AG09319 (cell line): ENCODE measurements at regions not wholly inside any gene's neighbourhood (a gene's known extent, or its start where the extent isn't known, plus 50 kb on each side); places are given as distances from the start of the nearest gene placed in this dataset.

Source experiments
- DNase-seq: peaks from one replicate; pipeline ENCODE4 v3.0.0-alpha.2; 2010; ENCODE audit warnings: low read depth; ENCODE audit errors: extremely low read depth
- CTCF ChIP-seq: IDR thresholded peaks from 2 replicates; pipeline ENCODE4 v1.5.1; 2011; ENCODE audit warnings: low read depth, mild to moderate bottlenecking, inconsistent platforms, low read length, moderate library complexity

- TF ChIP-seq CTCF = no peak
- DNase-seq = no peak
These were observed 355.3 kb downstream of the FGFR2 start for GRCh38 chr10:121242741-121243608.

- TF ChIP-seq CTCF = no peak
- no peak for DNase-seq
These were observed 354.5 kb downstream of the FGFR2 start for GRCh38 chr10:121243609-121244241.

- TF ChIP-seq CTCF = no peak
- no peak for DNase-seq
These were observed 353.4 kb downstream of the FGFR2 start for GRCh38 chr10:121244818-121245217.

- no peak for TF ChIP-seq CTCF
- no peak for DNase-seq
These were observed 352.5 kb downstream of the FGFR2 start for GRCh38 chr10:121245754-121246153.

- DNase-seq = no peak
- no peak for TF ChIP-seq CTCF
These were observed 350.0 kb downstream of the FGFR2 start for GRCh38 chr10:121248266-121248665.

- TF ChIP-seq CTCF = no peak
- DNase-seq = no peak
These were observed 347.1 kb downstream of the FGFR2 start for GRCh38 chr10:121250995-121251764.

GRCh38 chr10:121252756-121253155 is 345.5 kb downstream of the FGFR2 start:
- TF ChIP-seq CTCF = no peak
- no peak for DNase-seq
